Natural killer cell (primary cell): ENCODE measurements at regions not wholly inside any gene's neighbourhood (a gene's known extent, or its start where the extent isn't known, plus 50 kb on each side); places are given as distances from the start of the nearest gene placed in this dataset.

Source experiments
- ATAC-seq, 3 donors: fragments of 150-1000 bp in 2 of 3; fragments of 200-7000 bp in 1 of 3; cut with Tn5 transposase; 1 replicate in 1 of 3; 2 replicates in 2 of 3; pipeline ENCODE4 v1.10.0; 2021; ENCODE audit warnings: mild to moderate bottlenecking in 2 of 3, moderate library complexity in 2 of 3
- DNase-seq, 2 donors: peaks; one replicate each; pipeline versions ENCODE4 v3.0.0 to v3.0.0-alpha.2; 2013 to 2021; ENCODE audit warnings: mixed read lengths in 1 of 2
- H3K27ac ChIP-seq: one replicate; pipeline ENCODE4 v1.5.1; 2013; ENCODE audit warnings: mild to moderate bottlenecking, low read length
- H3K27me3 ChIP-seq: one replicate; pipeline ENCODE4 v1.6.1; 2013; ENCODE audit warnings: low read length; ENCODE audit not compliant: control insufficient read depth, insufficient read depth
- H3K36me3 ChIP-seq: one replicate; pipeline ENCODE4 v1.6.1; 2013; ENCODE audit warnings: low read length; ENCODE audit not compliant: control insufficient read depth, insufficient read depth
- H3K4me1 ChIP-seq: one replicate; pipeline ENCODE4 v1.6.1; 2013; ENCODE audit warnings: low read length; ENCODE audit not compliant: control insufficient read depth, insufficient read depth
- H3K4me3 ChIP-seq: one replicate; pipeline ENCODE4 v1.5.1; 2013; ENCODE audit warnings: low read length
- H3K9me3 ChIP-seq: one replicate; pipeline ENCODE4 v1.6.1; 2013; ENCODE audit warnings: low read length; ENCODE audit not compliant: control insufficient read depth, insufficient read depth
- H3K27ac Mint-ChIP-seq, 2 donors: one replicate each; pipeline ENCODE4 v1.8.0; 2022; ENCODE audit warnings: mild to moderate bottlenecking in 2 of 2, mixed read lengths in 2 of 2, moderate library complexity in 1 of 2
- H3K27me3 Mint-ChIP-seq, 2 donors: one replicate each; pipeline ENCODE4 v1.8.0; 2022; ENCODE audit warnings: low read depth in 2 of 2, mixed read lengths in 2 of 2
- H3K36me3 Mint-ChIP-seq: one replicate; pipeline ENCODE4 v1.8.0; 2022; ENCODE audit warnings: mixed read lengths
- H3K4me1 Mint-ChIP-seq, 2 donors: one replicate each; pipeline ENCODE4 v1.8.0; 2022; ENCODE audit warnings: mixed read lengths in 2 of 2
- H3K4me3 Mint-ChIP-seq: one replicate; pipeline ENCODE4 v1.8.0; 2022; ENCODE audit warnings: mild to moderate bottlenecking, moderate library complexity, mixed read lengths
- H3K9me3 Mint-ChIP-seq, 2 donors: one replicate each; pipeline ENCODE4 v1.8.0; 2022; ENCODE audit warnings: mixed read lengths in 2 of 2
- CTCF ChIP-seq: fragments of 200-600 bp; IDR thresholded peaks from one replicate; pipeline ENCODE4 v1.8.0; 2022; ENCODE audit warnings: antibody characterized with exemption
- WGBS: methylation state at CpG from one replicate; pipeline ENCODE4 v1.1.7; 2013; ENCODE audit warnings: missing lambda C conversion rate; ENCODE audit not compliant: insufficient coverage; 5-methylcytosine and 5-hydroxymethylcytosine counted together
- intact Hi-C: fragments of 100-400 bp; cut with micrococcal nuclease; formaldehyde crosslinking; loops from one replicate; pipeline ENCODE4 v1.14.2; 2022

GRCh38 chr20:48416002-48416401 is 411.8 kb downstream of the PREX1 start:
- Mint-ChIP-seq H3K9me3 (no peaks in the 10 kb centered on the region), H3K4me3 (no peak overlapping the region), H3K27ac (no peak overlapping the region), H3K36me3 (no peaks in the 10 kb centered on the region), H3K27me3 (peaks cover 9 to 19% of the 10 kb centered on the region in 2 donors), H3K4me1 (no peaks in the 10 kb centered on the region)
- Histone ChIP-seq H3K9me3 (no peaks in the 10 kb centered on the region), H3K4me3 (no peak overlapping the region), H3K36me3 (no peaks in the 10 kb centered on the region), H3K4me1 (no peaks in the 10 kb centered on the region), H3K27me3 (no peaks in the 10 kb centered on the region), H3K27ac (no peak overlapping the region)
- no peak for TF ChIP-seq CTCF
- WGBS, result 58% methylated on average over 5 of the region's 5 CpGs
- intact Hi-C loops, result no loop called here
- ATAC-seq, result no peak
- DNase-seq, result no peak

- no peak for TF ChIP-seq CTCF
- Mint-ChIP-seq H3K36me3 (no peaks in the 10 kb centered on the region), H3K9me3 (no peaks in the 10 kb centered on the region), H3K27me3 (peaks cover 17 to 22% of the 10 kb centered on the region in 2 donors), H3K4me1 (no peaks in the 10 kb centered on the region), H3K4me3 (no peak overlapping the region), H3K27ac (no peak overlapping the region)
- Histone ChIP-seq H3K9me3 (no peaks in the 10 kb centered on the region), H3K27ac (no peak overlapping the region), H3K27me3 (no peaks in the 10 kb centered on the region), H3K4me3 (no peak overlapping the region), H3K4me1 (no peaks in the 10 kb centered on the region), H3K36me3 (no peaks in the 10 kb centered on the region)
- no peak for ATAC-seq
- intact Hi-C loops, result no loop called here
- DNase-seq, result no peak
- WGBS, result 73% methylated on average over 1 of the region's 1 CpG
These were observed 413.0 kb downstream of the PREX1 start for GRCh38 chr20:48414786-48415185.

GRCh38 chr20:48411919-48412522 is 415.8 kb downstream of the PREX1 start:
- no peak overlapping the region for H3K4me3 ChIP-seq
- no peak for TF ChIP-seq CTCF
- no peak for ATAC-seq
- Mint-ChIP-seq H3K27ac (no peak overlapping the region), H3K27me3 (peaks cover 21 to 35% of the 10 kb centered on the region in 2 donors), H3K4me3 (no peak overlapping the region), H3K9me3 (no peaks in the 10 kb centered on the region), H3K36me3 (no peaks in the 10 kb centered on the region), H3K4me1 (no peaks in the 10 kb centered on the region)
- intact Hi-C loops, result no loop called here
- H3K9me3 ChIP-seq, result no peaks in the 10 kb centered on the region
- no peaks in the 10 kb centered on the region for H3K27me3 ChIP-seq
- H3K27ac ChIP-seq, result no peak overlapping the region
- WGBS, result 89% methylated on average over 5 of the region's 6 CpGs
- DNase-seq, result no peak
- no peaks in the 10 kb centered on the region for H3K4me1 ChIP-seq
- H3K36me3 ChIP-seq, result no peaks in the 10 kb centered on the region

GRCh38 chr20:48411245-48411644 is 416.6 kb downstream of the PREX1 start:
- Mint-ChIP-seq H3K4me1 (no peaks in the 10 kb centered on the region), H3K27ac (no peak overlapping the region), H3K27me3 (peaks cover 17 to 35% of the 10 kb centered on the region in 2 donors), H3K4me3 (no peak overlapping the region), H3K36me3 (no peaks in the 10 kb centered on the region), H3K9me3 (no peaks in the 10 kb centered on the region)
- 84% methylated on average over 3 of the region's 3 CpGs for WGBS
- H3K4me1 ChIP-seq, result no peaks in the 10 kb centered on the region
- H3K4me3 ChIP-seq, result no peak overlapping the region
- no peaks in the 10 kb centered on the region for H3K36me3 ChIP-seq
- no peak for TF ChIP-seq CTCF
- DNase-seq (no peak), ATAC-seq (no peak)
- no peak overlapping the region for H3K27ac ChIP-seq
- no peaks in the 10 kb centered on the region for H3K9me3 ChIP-seq
- intact Hi-C loops, result no loop called here
- no peaks in the 10 kb centered on the region for H3K27me3 ChIP-seq
